Heart right ventricle (tissue), 16 donors: ENCODE measurements at regions not wholly inside any gene's neighbourhood (a gene's known extent, or its start where the extent isn't known, plus 50 kb on each side); places are given as distances from the start of the nearest gene placed in this dataset.

Experiments used
- ATAC-seq, 8 donors: fragments of 200-7000 bp; cut with Tn5 transposase; one replicate each; pipeline ENCODE4 v1.9.1; 2020; ENCODE audit warnings: mild to moderate bottlenecking in 8 of 8, moderate library complexity in 8 of 8, moderate number of reproducible peaks in 1 of 8
- DNase-seq, 2 donors: peaks; one replicate each; pipeline ENCODE4 v3.0.0-alpha.2; 2020
- H3K27ac ChIP-seq, 10 donors: fragments of 200-600 bp; sonication (generic) in 2 of 10; one replicate each; pipeline versions ENCODE4 v1.5.0 to v1.8.0; 2020 to 2022; ENCODE audit warnings: mild to moderate bottlenecking in 3 of 10
- H3K27me3 ChIP-seq, 7 donors: fragments of 200-600 bp; one replicate each; pipeline ENCODE4 v1.8.0; 2021 to 2022; ENCODE audit warnings: mild to moderate bottlenecking in 2 of 7
- H3K36me3 ChIP-seq, 9 donors: fragments of 200-600 bp; sonication (generic) in 1 of 9; one replicate each; pipeline versions ENCODE4 v1.5.0 to v1.8.0; 2020 to 2022; ENCODE audit warnings: mild to moderate bottlenecking in 2 of 9
- H3K4me1 ChIP-seq, 9 donors: fragments of 200-600 bp; sonication (generic) in 1 of 9; one replicate each; pipeline versions ENCODE4 v1.5.0 to v1.8.0; 2020 to 2022; ENCODE audit warnings: mild to moderate bottlenecking in 4 of 9
- H3K4me3 ChIP-seq, 10 donors: fragments of 200-600 bp; sonication (generic) in 2 of 10; one replicate each; pipeline versions ENCODE4 v1.5.0 to v1.8.0; 2020 to 2022; ENCODE audit warnings: mild to moderate bottlenecking in 7 of 10, moderate library complexity in 2 of 10
- H3K9me3 ChIP-seq, 11 donors: fragments of 200-600 bp in 10 of 11; sonication (generic) in 2 of 11; one replicate each; pipeline versions ENCODE4 v1.5.0 to v1.8.0; 2013 to 2022; ENCODE audit warnings: mild to moderate bottlenecking in 2 of 11, control low read depth in 1 of 11, moderate library complexity in 1 of 11
- WGBS, 2 donors: extraction: QIAGEN DNeasy Blood & Tissue Kit; methylation state at CpG; one replicate each; pipeline ENCODE4 v1.1.7; 2013; ENCODE audit warnings: inconsistent platforms in 1 of 2; 5-methylcytosine and 5-hydroxymethylcytosine counted together
- intact Hi-C, 10 donors: fragments of 100-400 bp; cut with DNase I; formaldehyde crosslinking; loops; one replicate each; pipeline versions ENCODE4 v1.11.1 to v1.14.2; 2022
- TF ChIP-seq, protein P1 (sequence below), 9 donors: fragments of 200-600 bp; sonication (generic) in 2 of 9; IDR thresholded peaks; one replicate each; pipeline versions ENCODE4 v1.5.0 to v1.8.0; 2021 to 2022; ENCODE audit warnings: antibody characterized with exemption in 9 of 9, mild to moderate bottlenecking in 5 of 9, moderate library complexity in 1 of 9
- donor health status: Arrhythmogenic right ventricular cardiomyopathy.
- donor health status: ischemic (EF 13 %, LVEDD 7.1; RV severe dilation, severe dysfunction).
- donor health status: healthy with polysubstance abuse.
- donor health status: DM: no; HTN: yes; CAD: no.
- donor health status: DM: no; HTN: no; CAD: no.
- donor health status: ischemic (EF 25% LVEDD 6.9; RV normal size, moderate dysfunction).
- donor health status: ischemic (EF 25% LVEDD 5.7; RV mildly dilated, moderate dysfunction).
- donor health status: healthy.
- donor health status: DM: yes; HTN: yes; CAD: no.
- donor health status: Ischemic cardiomyopathy.
- donor health status: ischemic (EF 35%, LVEDD 5.7; RV mildly dilated, moderate dysfunction).
- donor health status: nonischemic (EF 11% LVEDD 7.7; RV severe dilation, severe dysfunction).
- donor health status: DM: yes; HTN: yes; CAD: no.
- donor health status: PGD.
- donor health status: ischemic (EF 29% LVEDD 5.4; RV normal size, mild dysfunction).
- donor health status: nonischemic (EF 23%, LVEDD 6.1; RV moderate dilation, normal function).

DNA sequence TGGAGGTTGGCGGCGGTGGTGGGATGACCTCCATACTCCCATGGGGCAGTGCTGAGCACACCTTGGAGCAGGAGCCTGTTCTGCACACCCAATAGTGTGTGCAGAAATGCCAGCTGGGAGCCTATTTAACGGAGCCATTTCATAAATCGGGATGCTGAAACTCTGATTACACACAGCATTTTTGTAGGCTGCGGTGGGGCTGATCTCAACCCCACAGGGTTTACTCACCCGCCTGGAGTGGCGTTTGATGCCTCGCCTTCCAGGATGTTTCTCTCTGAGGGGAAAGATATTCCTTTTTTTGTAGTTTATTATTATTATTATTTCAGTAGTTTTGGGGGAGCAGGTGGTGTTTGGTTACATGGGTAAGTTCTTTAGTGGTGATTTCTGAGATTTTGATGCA lies 82.6 kb upstream of the WDR26 start:
- Histone ChIP-seq H3K27me3 (no peaks in the 10 kb centered on the region), H3K4me3 (no peak overlapping the region), H3K9me3 (peaks cover 0 to 6% (median 0%) of the 10 kb centered on the region in 11 donors), H3K4me1 (peaks cover 0 to 5% (median 0%) of the 10 kb centered on the region in 9 donors), H3K36me3 (no peaks in the 10 kb centered on the region), H3K27ac (no peak overlapping the region)
- TF ChIP-seq, protein P1, sequence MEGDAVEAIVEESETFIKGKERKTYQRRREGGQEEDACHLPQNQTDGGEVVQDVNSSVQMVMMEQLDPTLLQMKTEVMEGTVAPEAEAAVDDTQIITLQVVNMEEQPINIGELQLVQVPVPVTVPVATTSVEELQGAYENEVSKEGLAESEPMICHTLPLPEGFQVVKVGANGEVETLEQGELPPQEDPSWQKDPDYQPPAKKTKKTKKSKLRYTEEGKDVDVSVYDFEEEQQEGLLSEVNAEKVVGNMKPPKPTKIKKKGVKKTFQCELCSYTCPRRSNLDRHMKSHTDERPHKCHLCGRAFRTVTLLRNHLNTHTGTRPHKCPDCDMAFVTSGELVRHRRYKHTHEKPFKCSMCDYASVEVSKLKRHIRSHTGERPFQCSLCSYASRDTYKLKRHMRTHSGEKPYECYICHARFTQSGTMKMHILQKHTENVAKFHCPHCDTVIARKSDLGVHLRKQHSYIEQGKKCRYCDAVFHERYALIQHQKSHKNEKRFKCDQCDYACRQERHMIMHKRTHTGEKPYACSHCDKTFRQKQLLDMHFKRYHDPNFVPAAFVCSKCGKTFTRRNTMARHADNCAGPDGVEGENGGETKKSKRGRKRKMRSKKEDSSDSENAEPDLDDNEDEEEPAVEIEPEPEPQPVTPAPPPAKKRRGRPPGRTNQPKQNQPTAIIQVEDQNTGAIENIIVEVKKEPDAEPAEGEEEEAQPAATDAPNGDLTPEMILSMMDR (IDR thresholded peaks at IDR 0.05): no peak
- ATAC-seq (no peak), DNase-seq (no peak)
- WGBS, 2 donors: 92 to 93% methylated on average over 8 of the region's 8 CpGs
- intact Hi-C loops: loop anchor here in 3 of 10 donors (2.0 to 10.0 kb wide), 4 partner anchors 118 to 405 kb away; no protein-coding TSS in a partner anchor

DNA sequence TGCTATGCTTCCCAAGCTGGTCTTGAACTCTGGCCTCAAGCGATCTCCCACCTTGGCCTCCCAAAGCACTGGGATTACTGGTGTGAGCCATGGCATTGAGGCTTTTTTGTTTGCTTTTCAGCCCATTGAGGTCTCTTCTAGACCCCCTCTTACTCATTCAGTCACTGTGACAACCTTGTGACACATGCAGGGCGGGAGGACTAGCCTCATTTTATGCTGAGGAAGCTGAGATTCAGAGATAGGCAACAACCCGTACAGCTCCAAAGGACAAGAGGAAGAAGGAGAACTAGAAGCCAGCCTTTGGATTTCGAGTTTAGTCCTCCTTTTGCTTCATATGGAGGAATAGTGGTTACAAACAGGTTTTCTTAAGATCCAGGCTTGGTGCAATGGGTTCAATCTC lies 83.9 kb upstream of the WDR26 start:
- intact Hi-C loops: loop anchor here in 3 of 10 donors (5.0 to 10.0 kb wide), 3 partner anchors 116 to 404 kb away; no protein-coding TSS in a partner anchor
- no peak overlapping the region for H3K4me3 ChIP-seq
- peaks cover 0 to 5% (median 0%) of the 10 kb centered on the region in 9 donors for H3K4me1 ChIP-seq
- H3K9me3 ChIP-seq: peaks cover 0 to 6% (median 0%) of the 10 kb centered on the region in 11 donors
- TF ChIP-seq, protein P1 (IDR thresholded peaks at IDR 0.05): no peak
- ATAC-seq: no peak
- no peaks in the 10 kb centered on the region for H3K36me3 ChIP-seq
- 85 to 86% methylated on average over 4 of the region's 4 CpGs for WGBS, 2 donors
- no peak for DNase-seq
- no peak overlapping the region for H3K27ac ChIP-seq
- no peaks in the 10 kb centered on the region for H3K27me3 ChIP-seq

DNA sequence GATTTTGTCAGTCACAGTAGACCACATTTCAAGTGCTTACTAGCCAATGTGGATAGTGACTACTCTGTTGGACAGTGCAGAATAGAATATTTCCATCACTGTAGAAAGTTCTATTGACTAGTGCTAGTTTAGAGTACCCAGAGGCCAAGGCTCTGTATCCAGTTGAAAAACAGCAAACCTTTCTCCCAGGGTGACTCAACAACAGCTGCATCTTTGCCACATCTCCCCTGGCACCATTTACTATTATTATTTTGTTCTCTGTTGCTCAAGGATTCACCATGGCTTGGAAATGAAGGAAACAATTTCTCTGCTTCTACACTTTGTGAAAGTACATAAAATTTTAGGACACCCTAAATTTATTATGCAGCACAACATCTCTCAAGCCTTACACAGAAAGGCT lies 85.3 kb upstream of the WDR26 start:
- Histone ChIP-seq H3K4me1 (no peaks in the 10 kb centered on the region), H3K27ac (no peak overlapping the region), H3K9me3 (peaks cover 0 to 6% (median 0%) of the 10 kb centered on the region in 11 donors), H3K4me3 (no peak overlapping the region), H3K36me3 (no peaks in the 10 kb centered on the region), H3K27me3 (no peaks in the 10 kb centered on the region)
- intact Hi-C loops: loop anchor here in 4 of 10 donors (5.0 to 10.0 kb wide), 4 partner anchors 95 to 402 kb away; partner anchors contain the start of gene CNIH3 (in 1 of the 4)
- ATAC-seq (no peak), DNase-seq (no peak)
- TF ChIP-seq, protein P1 (IDR thresholded peaks at IDR 0.05): no peak

DNA sequence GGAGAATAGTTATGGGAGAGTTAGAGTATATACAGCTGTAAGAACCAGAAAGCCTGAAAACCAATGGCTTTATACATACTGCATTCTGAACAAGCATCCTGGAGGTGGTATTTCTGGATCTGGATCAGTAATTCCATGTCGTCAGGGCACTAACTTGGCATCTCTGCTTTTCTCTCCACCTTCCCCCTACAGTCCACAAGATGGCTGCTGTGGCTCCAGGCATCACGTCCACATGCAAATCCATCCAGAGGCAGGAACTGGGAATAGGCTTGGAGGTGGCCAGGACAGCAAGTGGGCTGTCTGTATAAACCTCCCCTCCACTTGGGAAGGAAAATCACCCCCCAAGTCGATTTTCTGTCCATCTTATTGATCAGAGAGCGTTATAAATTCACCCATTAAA lies 86.2 kb upstream of the WDR26 start:
- H3K27ac ChIP-seq: no peak overlapping the region
- ATAC-seq (no peak), DNase-seq (no peak)
- peaks cover 0 to 6% (median 0%) of the 10 kb centered on the region in 11 donors for H3K9me3 ChIP-seq
- intact Hi-C loops: loop anchor here in 1 of 10 donors (10.0 kb wide), 1 partner anchor 94 kb away; the partner anchor contains the start of gene CNIH3
- no peaks in the 10 kb centered on the region for H3K4me1 ChIP-seq
- no peaks in the 10 kb centered on the region for H3K36me3 ChIP-seq
- TF ChIP-seq, protein P1 (IDR thresholded peaks at IDR 0.05): no peak
- 92% methylated on average over 4 of the region's 4 CpGs for WGBS, 2 donors
- no peak overlapping the region for H3K4me3 ChIP-seq
- H3K27me3 ChIP-seq: no peaks in the 10 kb centered on the region
